ENCODE measurements at regions not wholly inside any gene's neighbourhood (a gene's known extent, or its start where the extent isn't known, plus 50 kb on each side); places are given as distances from the start of the nearest gene placed in this dataset.

DNA sequence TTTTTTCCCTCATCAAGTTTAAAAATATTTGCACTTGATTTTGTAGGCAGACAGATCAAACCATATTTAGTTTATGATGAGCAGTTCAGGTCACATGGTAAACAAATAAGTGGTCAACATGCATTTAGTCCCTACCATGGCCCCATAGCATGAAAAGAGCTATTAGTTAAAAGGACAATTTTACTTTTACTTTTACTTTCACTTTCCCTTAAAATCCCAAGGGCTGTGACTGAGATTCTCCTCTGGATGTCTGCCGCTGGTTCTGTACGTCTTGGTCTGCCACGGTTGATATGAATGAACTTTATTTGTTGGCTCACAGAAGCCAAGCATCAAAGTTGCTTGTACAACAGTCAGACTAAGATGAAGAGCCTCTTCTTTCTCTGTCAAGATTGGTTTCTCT is 626.2 kb upstream of the CDH7 start:
- no peak for TF ChIP-seq EZH2 (IDR thresholded peaks at IDR 0.05; ENCODE audit: low read depth)
- TF ChIP-seq, protein P1, sequence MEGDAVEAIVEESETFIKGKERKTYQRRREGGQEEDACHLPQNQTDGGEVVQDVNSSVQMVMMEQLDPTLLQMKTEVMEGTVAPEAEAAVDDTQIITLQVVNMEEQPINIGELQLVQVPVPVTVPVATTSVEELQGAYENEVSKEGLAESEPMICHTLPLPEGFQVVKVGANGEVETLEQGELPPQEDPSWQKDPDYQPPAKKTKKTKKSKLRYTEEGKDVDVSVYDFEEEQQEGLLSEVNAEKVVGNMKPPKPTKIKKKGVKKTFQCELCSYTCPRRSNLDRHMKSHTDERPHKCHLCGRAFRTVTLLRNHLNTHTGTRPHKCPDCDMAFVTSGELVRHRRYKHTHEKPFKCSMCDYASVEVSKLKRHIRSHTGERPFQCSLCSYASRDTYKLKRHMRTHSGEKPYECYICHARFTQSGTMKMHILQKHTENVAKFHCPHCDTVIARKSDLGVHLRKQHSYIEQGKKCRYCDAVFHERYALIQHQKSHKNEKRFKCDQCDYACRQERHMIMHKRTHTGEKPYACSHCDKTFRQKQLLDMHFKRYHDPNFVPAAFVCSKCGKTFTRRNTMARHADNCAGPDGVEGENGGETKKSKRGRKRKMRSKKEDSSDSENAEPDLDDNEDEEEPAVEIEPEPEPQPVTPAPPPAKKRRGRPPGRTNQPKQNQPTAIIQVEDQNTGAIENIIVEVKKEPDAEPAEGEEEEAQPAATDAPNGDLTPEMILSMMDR (conservative IDR thresholded peaks at IDR 0.05) = no peak

Measured in PC-9 (cell line).